ENCODE measurements at regions not wholly inside any gene's neighbourhood (a gene's known extent, or its start where the extent isn't known, plus 50 kb on each side); places are given as distances from the start of the nearest gene placed in this dataset.
A peak's percentile ranks its signal among the peaks of the same experiment; 100 is the strongest.
"Not testable (repeated sequence)": the region's sequence is repeated elsewhere in the genome, so short reads cannot be mapped to it uniquely, and the experiment has no call there.

DNA sequence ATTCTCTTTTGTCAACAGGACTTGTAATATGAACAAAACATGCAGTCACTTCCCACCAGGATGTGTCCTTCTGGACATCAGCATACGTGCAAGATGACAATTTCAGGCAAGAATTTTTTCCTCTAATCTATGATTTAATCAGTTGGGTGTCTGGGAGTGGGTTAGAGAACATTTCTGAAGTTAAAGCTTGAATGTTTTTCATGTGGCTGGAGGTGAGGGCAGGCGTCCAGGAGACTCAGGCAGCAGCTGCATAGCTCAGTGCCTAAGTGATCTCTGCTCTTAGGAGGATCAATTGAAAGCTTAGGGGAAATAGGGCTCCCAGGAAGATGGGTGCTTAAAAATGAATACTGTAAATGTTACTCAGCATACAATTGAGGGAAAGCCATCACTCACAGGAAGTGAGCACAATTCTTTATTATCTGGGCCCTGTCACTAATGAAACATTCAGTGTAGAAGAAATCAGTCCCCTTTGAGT, 457.6 kb upstream of the KLF6 start:
- 28% methylated on average over 2 of the region's 2 CpGs for WGBS
- DNase-seq (peak in 1 of 3 donors; percentile 65), ATAC-seq (peak; percentile 28 to 48)
- intact Hi-C loops (cut with DNase I): no loop called here
- Histone ChIP-seq H3K4me1 (ENCODE audit: control insufficient read depth, insufficient read depth, low read length) (peaks cover 2% of the 10 kb centered on the region), H3K4me3 (ENCODE audit: low read length) (peak overlapping the region; percentile 46), H3K27ac (ENCODE audit: low read length) (peak overlapping the region; percentile 88), H3K9me3 (ENCODE audit: control insufficient read depth, low read length) (no peaks in the 10 kb centered on the region), H3K27me3 (ENCODE audit: control insufficient read depth, insufficient read depth) (no peaks in the 10 kb centered on the region)

- Histone ChIP-seq H3K27me3 (ENCODE audit: control insufficient read depth, insufficient read depth) (no peaks in the 10 kb centered on the region), H3K4me1 (ENCODE audit: control insufficient read depth, insufficient read depth, low read length) (peaks cover 2% of the 10 kb centered on the region), H3K4me3 (ENCODE audit: low read length) (peak overlapping the region; percentile 46), H3K9me3 (ENCODE audit: control insufficient read depth, low read length) (no peaks in the 10 kb centered on the region), H3K27ac (ENCODE audit: low read length) (peak overlapping the region; percentile 89)
- intact Hi-C loops (cut with DNase I): no loop called here
- peak in 2 of 3 donors; percentile 42 to 58 for DNase-seq
- WGBS: 10% methylated on average over 7 of the region's 7 CpGs
- peak; percentile 91 to 93 for ATAC-seq
Measured at GRCh38 chr10:4241724-4242345, 456.8 kb upstream of the KLF6 start.

DNA sequence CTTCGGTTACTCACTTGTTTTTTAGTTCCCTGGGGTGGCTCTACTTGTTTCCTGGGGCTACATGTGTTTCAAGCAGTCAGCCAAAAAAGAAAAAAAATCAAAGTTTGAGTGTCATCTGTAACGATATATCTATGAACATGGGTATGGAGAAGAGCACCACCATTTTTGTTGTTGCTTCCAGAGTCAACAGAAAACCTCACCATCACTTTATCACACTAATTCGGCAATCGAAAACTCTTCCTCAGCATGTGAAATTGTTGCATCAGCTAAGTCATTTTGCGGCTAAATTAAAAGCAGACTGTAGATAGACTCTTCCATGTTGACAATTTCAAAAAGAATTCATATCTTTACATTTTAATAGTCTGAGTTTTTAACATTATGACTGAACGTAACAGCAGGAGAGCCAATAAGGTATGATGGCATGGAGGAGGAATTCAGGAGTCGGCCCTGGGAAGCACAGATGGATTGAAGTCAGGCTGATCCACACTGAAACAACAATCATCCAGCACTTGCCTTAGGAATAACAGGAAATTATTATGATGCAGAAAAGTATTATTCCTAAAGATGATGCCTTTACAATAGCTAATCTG, 455.7 kb upstream of the KLF6 start:
- no peaks in the 10 kb centered on the region for H3K9me3 ChIP-seq (ENCODE audit: control insufficient read depth, low read length)
- intact Hi-C loops (cut with DNase I): no loop called here
- DNase-seq: no peak
- ATAC-seq: no peak
- peaks cover 2% of the 10 kb centered on the region for H3K4me1 ChIP-seq (ENCODE audit: control insufficient read depth, insufficient read depth, low read length)
- H3K27me3 ChIP-seq (ENCODE audit: control insufficient read depth, insufficient read depth): no peaks in the 10 kb centered on the region
- no peak overlapping the region for H3K4me3 ChIP-seq (ENCODE audit: low read length)
- H3K27ac ChIP-seq (ENCODE audit: low read length): no peak overlapping the region
- WGBS: 70% methylated on average over 7 of the region's 7 CpGs

GRCh38 chr10:4239186-4239585, 454.2 kb upstream of the KLF6 start:
- Histone ChIP-seq H3K9me3 (ENCODE audit: control insufficient read depth, low read length) (no peaks in the 10 kb centered on the region), H3K4me1 (ENCODE audit: control insufficient read depth, insufficient read depth, low read length) (peaks cover 2% of the 10 kb centered on the region), H3K27ac (ENCODE audit: low read length) (no peak overlapping the region), H3K27me3 (ENCODE audit: control insufficient read depth, insufficient read depth) (no peaks in the 10 kb centered on the region), H3K4me3 (ENCODE audit: low read length) (no peak overlapping the region)
- DNase-seq (no peak), ATAC-seq (no peak)
- intact Hi-C loops (cut with DNase I): no loop called here
- 91% methylated on average over 3 of the region's 3 CpGs for WGBS

- ATAC-seq; H3K9me3 ChIP-seq (ENCODE audit: control insufficient read depth, low read length); H3K27me3 ChIP-seq (ENCODE audit: control insufficient read depth, insufficient read depth); H3K27ac ChIP-seq (ENCODE audit: low read length); DNase-seq; H3K4me3 ChIP-seq (ENCODE audit: low read length); intact Hi-C loops (cut with DNase I); H3K4me1 ChIP-seq (ENCODE audit: control insufficient read depth, insufficient read depth, low read length): not testable (repeated sequence)
- 96% methylated on average over 2 of the region's 2 CpGs for WGBS
Measured at GRCh38 chr10:4236905-4237304, 451.9 kb upstream of the KLF6 start.

DNA sequence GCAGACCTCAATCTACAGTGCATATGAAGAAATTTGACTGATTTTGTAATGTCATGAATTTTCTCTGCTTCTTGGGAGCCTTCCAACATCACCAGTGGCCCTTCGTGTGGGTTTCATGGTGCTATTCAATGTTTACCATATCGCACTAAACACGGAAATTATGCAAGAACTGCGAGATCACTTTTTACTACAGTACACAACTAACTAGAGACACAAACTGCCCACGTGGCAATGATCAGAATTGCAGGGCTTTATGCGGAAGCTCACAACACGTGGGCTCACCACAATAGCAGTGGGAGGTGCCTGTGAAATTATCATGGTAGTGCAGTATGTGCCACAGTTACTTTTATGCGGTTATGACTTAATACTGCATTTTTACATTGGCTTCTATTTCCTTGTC, 449.7 kb upstream of the KLF6 start:
- ATAC-seq: no peak
- H3K4me3 ChIP-seq (ENCODE audit: low read length): no peak overlapping the region
- intact Hi-C loops (cut with DNase I): no loop called here
- H3K9me3 ChIP-seq (ENCODE audit: control insufficient read depth, low read length): no peaks in the 10 kb centered on the region
- 85% methylated on average over 8 of the region's 8 CpGs for WGBS
- DNase-seq: no peak
- H3K27me3 ChIP-seq (ENCODE audit: control insufficient read depth, insufficient read depth): no peaks in the 10 kb centered on the region
- H3K4me1 ChIP-seq (ENCODE audit: control insufficient read depth, insufficient read depth, low read length): no peaks in the 10 kb centered on the region
- H3K27ac ChIP-seq (ENCODE audit: low read length): no peak overlapping the region

- H3K4me3 ChIP-seq (ENCODE audit: low read length): no peak overlapping the region
- no peak overlapping the region for H3K27ac ChIP-seq (ENCODE audit: low read length)
- no peaks in the 10 kb centered on the region for H3K4me1 ChIP-seq (ENCODE audit: control insufficient read depth, insufficient read depth, low read length)
- WGBS: 96% methylated on average over 7 of the region's 7 CpGs
- ATAC-seq (no peak), DNase-seq (no peak)
- no peaks in the 10 kb centered on the region for H3K9me3 ChIP-seq (ENCODE audit: control insufficient read depth, low read length)
- intact Hi-C loops (cut with DNase I): no loop called here
- H3K27me3 ChIP-seq (ENCODE audit: control insufficient read depth, insufficient read depth): no peaks in the 10 kb centered on the region
Measured at GRCh38 chr10:4231439-4231838, 446.4 kb upstream of the KLF6 start.

DNA sequence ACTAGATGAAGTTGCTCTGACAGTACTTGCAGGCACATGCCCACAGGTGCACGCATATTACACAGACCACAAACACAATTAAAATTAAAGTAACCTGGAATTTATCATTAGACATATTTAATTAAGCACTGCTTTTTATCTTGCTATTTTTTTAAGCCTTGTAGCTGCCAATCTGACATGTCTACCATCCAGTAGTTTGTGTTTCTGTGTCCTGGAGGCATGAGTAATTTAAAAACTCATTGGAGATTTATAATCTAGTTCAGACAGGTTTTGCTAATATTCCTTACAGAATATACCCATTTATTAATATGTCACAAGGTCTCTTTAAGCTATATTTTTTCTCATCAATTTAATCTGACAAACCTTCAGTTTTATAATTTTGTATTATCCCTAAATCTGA, 445.0 kb upstream of the KLF6 start:
- intact Hi-C loops (cut with DNase I): no loop called here
- Histone ChIP-seq H3K9me3 (ENCODE audit: control insufficient read depth, low read length) (no peaks in the 10 kb centered on the region), H3K4me3 (ENCODE audit: low read length) (no peak overlapping the region), H3K27me3 (ENCODE audit: control insufficient read depth, insufficient read depth) (no peaks in the 10 kb centered on the region), H3K27ac (ENCODE audit: low read length) (no peak overlapping the region), H3K4me1 (ENCODE audit: control insufficient read depth, insufficient read depth, low read length) (no peaks in the 10 kb centered on the region)
- ATAC-seq (no peak), DNase-seq (no peak)
- 95% methylated on average over 1 of the region's 1 CpG for WGBS

- Histone ChIP-seq H3K9me3 (ENCODE audit: control insufficient read depth, low read length) (no peaks in the 10 kb centered on the region), H3K27ac (ENCODE audit: low read length) (no peak overlapping the region), H3K27me3 (ENCODE audit: control insufficient read depth, insufficient read depth) (no peaks in the 10 kb centered on the region), H3K4me3 (ENCODE audit: low read length) (no peak overlapping the region), H3K4me1 (ENCODE audit: control insufficient read depth, insufficient read depth, low read length) (no peaks in the 10 kb centered on the region)
- WGBS: 93% methylated on average over 5 of the region's 5 CpGs
- intact Hi-C loops (cut with DNase I): no loop called here
- ATAC-seq: no peak
- DNase-seq: no peak
Measured at GRCh38 chr10:4229106-4229505, 444.1 kb upstream of the KLF6 start.

DNA sequence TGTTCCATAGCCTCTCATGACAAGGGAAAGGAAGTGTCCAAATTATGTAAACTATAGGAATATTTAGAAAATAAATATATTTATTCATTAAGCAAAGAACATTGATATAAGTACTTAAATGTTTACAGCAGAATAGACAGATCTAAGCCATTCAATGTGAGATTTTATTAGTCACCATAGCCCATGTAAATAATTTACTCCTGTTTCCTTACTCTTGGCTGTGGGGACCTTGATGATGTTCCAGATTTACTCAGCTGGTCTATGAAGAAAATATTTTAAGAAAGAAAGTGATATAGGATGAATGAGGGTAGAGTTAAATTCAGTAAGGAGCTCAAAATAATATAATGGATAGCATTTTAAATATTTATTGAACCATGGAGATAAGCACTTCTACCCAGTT, 442.6 kb upstream of the KLF6 start:
- DNase-seq: no peak

GRCh38 chr10:4226941-4227540, 442.0 kb upstream of the KLF6 start:
- Histone ChIP-seq H3K9me3 (ENCODE audit: control insufficient read depth, low read length) (no peaks in the 10 kb centered on the region), H3K27me3 (ENCODE audit: control insufficient read depth, insufficient read depth) (no peaks in the 10 kb centered on the region), H3K4me3 (ENCODE audit: low read length) (no peak overlapping the region), H3K27ac (ENCODE audit: low read length) (no peak overlapping the region), H3K4me1 (ENCODE audit: control insufficient read depth, insufficient read depth, low read length) (no peaks in the 10 kb centered on the region)
- WGBS: 96% methylated on average over 4 of the region's 4 CpGs
- intact Hi-C loops (cut with DNase I): no loop called here
- DNase-seq: no peak
- ATAC-seq: no peak

More for the DNA sequence above, 442.6 kb upstream of the KLF6 start:
- H3K27me3 ChIP-seq (ENCODE audit: control insufficient read depth, insufficient read depth): no peaks in the 10 kb centered on the region
- intact Hi-C loops (cut with DNase I): no loop called here
- ATAC-seq: no peak
- no peaks in the 10 kb centered on the region for H3K4me1 ChIP-seq (ENCODE audit: control insufficient read depth, insufficient read depth, low read length)
- H3K9me3 ChIP-seq (ENCODE audit: control insufficient read depth, low read length): no peaks in the 10 kb centered on the region
- H3K27ac ChIP-seq (ENCODE audit: low read length): no peak overlapping the region
- H3K4me3 ChIP-seq (ENCODE audit: low read length): no peak overlapping the region
